DND-41 (cell line): ENCODE measurements at regions not wholly inside any gene's neighbourhood (a gene's known extent, or its start where the extent isn't known, plus 50 kb on each side); places are given as distances from the start of the nearest gene placed in this dataset.

Experiments used
- ATAC-seq: fragments of 200-7000 bp; cut with Tn5 transposase; 3 replicates; pipeline ENCODE4 v1.9.1; 2021; ENCODE audit warnings: low read depth; ENCODE audit not compliant: insufficient read depth
- DNase-seq: peaks from one replicate; pipeline ENCODE4 v3.0.0-alpha.2; 2020
- H2AFZ ChIP-seq: 2 replicates; pipeline ENCODE4 v1.6.0; 2012; ENCODE audit warnings: low read depth, low read length
- H3K27ac ChIP-seq: 2 replicates; pipeline ENCODE4 v1.5.1; 2012; ENCODE audit warnings: low read length, inconsistent platforms
- H3K27me3 ChIP-seq: fragments of 200-600 bp; sonication (generic); 2 replicates; pipeline ENCODE4 v1.6.0; 2012; ENCODE audit warnings: low read length, mild to moderate bottlenecking, inconsistent platforms; ENCODE audit not compliant: insufficient read depth, poor library complexity
- H3K36me3 ChIP-seq: 2 replicates; pipeline ENCODE4 v1.5.1; 2012; ENCODE audit warnings: low read length, inconsistent platforms; ENCODE audit not compliant: insufficient read depth
- H3K4me1 ChIP-seq: 2 replicates; pipeline ENCODE4 v1.5.1; 2012; ENCODE audit warnings: mild to moderate bottlenecking, low read length; ENCODE audit not compliant: insufficient read depth
- H3K4me2 ChIP-seq: 2 replicates; pipeline ENCODE4 v1.6.0; 2012; ENCODE audit warnings: mild to moderate bottlenecking, moderate library complexity, low read length, inconsistent platforms; ENCODE audit not compliant: insufficient read depth
- H3K4me3 ChIP-seq, 2 experiments: fragments of 200-600 bp in 1 of 2; shearing (Covaris generic) in 1 of 2; 2 replicates each; pipeline ENCODE4 v1.5.1; 2012 to 2016; ENCODE audit warnings: inconsistent platforms in 2 of 2, low read length in 2 of 2, mild to moderate bottlenecking in 2 of 2, low read depth in 1 of 2, moderate library complexity in 1 of 2
- H3K79me2 ChIP-seq: 2 replicates; pipeline ENCODE4 v1.6.0; 2012; ENCODE audit warnings: low read length, inconsistent platforms; ENCODE audit not compliant: insufficient read depth
- H3K9ac ChIP-seq: 2 replicates; pipeline ENCODE4 v1.6.0; 2012; ENCODE audit warnings: low read depth, mild to moderate bottlenecking, inconsistent platforms, low read length, moderate library complexity
- H3K9me3 ChIP-seq: 2 replicates; pipeline ENCODE4 v1.5.1; 2012; ENCODE audit warnings: low read length, moderate library complexity, mild to moderate bottlenecking, inconsistent platforms; ENCODE audit not compliant: insufficient read depth, severe bottlenecking
- H4K20me1 ChIP-seq: 2 replicates; pipeline ENCODE4 v1.6.0; 2012; ENCODE audit warnings: low read length; ENCODE audit not compliant: insufficient read depth
- CTCF ChIP-seq: IDR thresholded peaks from 2 replicates; pipeline ENCODE4 v1.5.1; 2012; ENCODE audit warnings: borderline replicate concordance, low read length, moderate library complexity, mild to moderate bottlenecking; ENCODE audit not compliant: poor library complexity, severe bottlenecking; ENCODE audit errors: extremely low read depth
- EZH2 ChIP-seq: IDR thresholded peaks from 3 replicates; pipeline ENCODE4 v1.6.1; 2012; ENCODE audit warnings: borderline replicate concordance, low read depth, mild to moderate bottlenecking, moderate library complexity, low read length, inconsistent platforms; ENCODE audit not compliant: severe bottlenecking

DNA sequence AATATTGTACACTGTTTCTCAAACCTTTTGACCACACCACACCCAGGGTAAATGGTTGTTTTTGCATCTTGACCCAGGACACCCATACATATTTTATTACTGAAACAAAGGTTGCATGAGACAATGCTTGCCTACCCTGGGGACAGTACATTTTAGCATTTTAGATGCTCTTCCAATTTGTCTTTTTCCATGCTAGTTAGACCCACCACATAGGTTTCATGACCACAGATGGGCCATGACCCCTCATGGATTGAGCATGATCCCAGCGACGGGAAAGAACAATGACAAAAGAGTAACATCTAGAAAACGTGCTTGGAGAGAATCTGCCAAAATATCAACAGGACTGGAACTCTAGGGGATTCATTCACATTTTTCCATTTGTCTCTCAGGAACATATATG is 161.0 kb upstream of the PFN2 start:
- Histone ChIP-seq H3K27ac (no peak overlapping the region), H4K20me1 (no peaks in the 10 kb centered on the region), H3K36me3 (no peaks in the 10 kb centered on the region)

GRCh38 chr3:150130404-150131100 is 159.9 kb upstream of the PFN2 start:
- H2AFZ ChIP-seq: no peak overlapping the region
- TF ChIP-seq EZH2: no peak
- TF ChIP-seq CTCF: no peak
- ATAC-seq: no peak
- no peak for DNase-seq
- H3K9ac ChIP-seq: no peak overlapping the region
- peaks cover 14% of the 10 kb centered on the region for H3K27me3 ChIP-seq
- no peak overlapping the region for H3K4me2 ChIP-seq
- H3K36me3 ChIP-seq: no peaks in the 10 kb centered on the region
- no peaks in the 10 kb centered on the region for H4K20me1 ChIP-seq
- no peaks in the 10 kb centered on the region for H3K4me1 ChIP-seq
- H3K4me3 ChIP-seq: no peak overlapping the region
- no peaks in the 10 kb centered on the region for H3K9me3 ChIP-seq
- H3K27ac ChIP-seq: no peak overlapping the region
- no peaks in the 10 kb centered on the region for H3K79me2 ChIP-seq

More for the DNA sequence above, 161.0 kb upstream of the PFN2 start:
- H3K4me3 ChIP-seq: no peak overlapping the region
- no peak overlapping the region for H2AFZ ChIP-seq
- peaks cover 14% of the 10 kb centered on the region for H3K27me3 ChIP-seq
- H3K9ac ChIP-seq: no peak overlapping the region
- DNase-seq (no peak), ATAC-seq (no peak)
- H3K4me2 ChIP-seq: no peak overlapping the region
- H3K9me3 ChIP-seq: no peaks in the 10 kb centered on the region
- no peaks in the 10 kb centered on the region for H3K79me2 ChIP-seq
- no peaks in the 10 kb centered on the region for H3K4me1 ChIP-seq
- TF ChIP-seq EZH2 (no peak), CTCF (no peak)

DNA sequence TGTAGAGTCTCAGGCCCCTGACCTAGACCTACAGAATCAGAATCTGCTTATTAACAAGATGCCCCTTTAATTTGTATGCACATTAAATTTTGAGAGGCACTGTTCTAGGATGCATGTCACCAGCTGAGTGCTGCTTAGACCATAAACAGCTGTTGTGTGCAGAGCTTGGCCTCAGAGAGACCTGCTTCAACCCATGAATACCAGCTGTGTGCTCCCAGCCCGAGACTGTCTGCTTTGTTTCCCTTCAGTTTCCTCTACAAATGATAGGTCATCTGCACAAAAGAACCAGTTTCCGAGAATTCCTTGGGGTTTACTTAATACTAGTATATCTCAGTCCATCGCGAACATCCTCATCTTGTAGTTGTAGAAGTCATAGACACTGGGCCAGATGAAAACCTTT is 158.5 kb upstream of the PFN2 start:
- Histone ChIP-seq H3K4me1 (no peaks in the 10 kb centered on the region), H3K4me3 (no peak overlapping the region), H4K20me1 (no peaks in the 10 kb centered on the region), H3K9ac (no peak overlapping the region), H3K9me3 (no peaks in the 10 kb centered on the region), H3K27me3 (peaks cover 14% of the 10 kb centered on the region), H2AFZ (no peak overlapping the region), H3K79me2 (no peaks in the 10 kb centered on the region), H3K36me3 (no peaks in the 10 kb centered on the region), H3K4me2 (no peak overlapping the region), H3K27ac (no peak overlapping the region)
- TF ChIP-seq EZH2 (no peak), CTCF (no peak)
- no peak for ATAC-seq
- no peak for DNase-seq

DNA sequence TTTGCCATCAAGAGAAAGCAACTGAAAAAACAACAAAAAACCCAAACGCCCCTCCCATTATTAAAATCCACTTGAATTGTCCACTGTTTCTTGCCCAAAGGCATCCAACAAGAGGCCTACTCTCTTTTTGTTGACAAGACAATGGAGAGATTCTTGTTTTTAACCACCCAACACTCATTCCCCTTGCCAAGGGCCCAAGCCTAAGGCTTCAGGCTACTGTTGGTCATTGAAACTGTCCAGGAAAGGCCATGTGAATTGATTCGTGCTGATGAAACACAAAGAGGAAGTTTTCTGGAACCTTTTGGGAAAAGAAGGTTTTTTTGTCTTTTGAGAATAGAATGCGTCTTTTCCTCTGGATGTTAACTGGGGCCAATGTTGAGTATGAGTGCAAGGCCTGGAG is 157.4 kb upstream of the PFN2 start:
- H3K79me2 ChIP-seq: no peaks in the 10 kb centered on the region
- no peak overlapping the region for H3K4me2 ChIP-seq
- DNase-seq (no peak), ATAC-seq (no peak)
- no peak for TF ChIP-seq CTCF
- no peak for TF ChIP-seq EZH2
- no peak overlapping the region for H3K4me3 ChIP-seq
- H2AFZ ChIP-seq: no peak overlapping the region
- H3K27me3 ChIP-seq: peaks cover 14% of the 10 kb centered on the region
- H3K27ac ChIP-seq: no peak overlapping the region
- H3K9ac ChIP-seq: no peak overlapping the region
- H3K9me3 ChIP-seq: no peaks in the 10 kb centered on the region
- no peaks in the 10 kb centered on the region for H3K4me1 ChIP-seq
- no peaks in the 10 kb centered on the region for H3K36me3 ChIP-seq
- no peaks in the 10 kb centered on the region for H4K20me1 ChIP-seq
